ENCODE measurements at regions not wholly inside any gene's neighbourhood (a gene's known extent, or its start where the extent isn't known, plus 50 kb on each side); places are given as distances from the start of the nearest gene placed in this dataset.
"Not testable (repeated sequence)": the region's sequence is repeated elsewhere in the genome, so short reads cannot be mapped to it uniquely, and the experiment has no call there.

GRCh38 chr10:65176994-65177393 lies 1655.8 kb downstream of the REEP3 start:
- Histone ChIP-seq H3K36me3 (ENCODE audit: low read depth) (no peaks in the 10 kb centered on the region), H3K4me3 (no peak overlapping the region), H3K4me1 (ENCODE audit: low read depth) (no peaks in the 10 kb centered on the region), H3K9me3 (peaks cover 7% of the 10 kb centered on the region)
- ATAC-seq (no peak), DNase-seq (no peak)
- TF ChIP-seq CTCF (IDR thresholded peaks at IDR 0.05): no peak
- intact Hi-C loops (cut with DNase I, micrococcal nuclease): no loop called here

GRCh38 chr10:65183236-65183635 lies 1662.0 kb downstream of the REEP3 start:
- DNase-seq: no peak
- H3K36me3 ChIP-seq (ENCODE audit: low read depth): no peaks in the 10 kb centered on the region
- no peak for TF ChIP-seq CTCF (IDR thresholded peaks at IDR 0.05)
- intact Hi-C loops (cut with DNase I, micrococcal nuclease): no loop called here
- H3K9me3 ChIP-seq: peaks cover 7% of the 10 kb centered on the region
- no peak for ATAC-seq
- H3K4me3 ChIP-seq: no peak overlapping the region
- no peaks in the 10 kb centered on the region for H3K4me1 ChIP-seq (ENCODE audit: low read depth)

- ATAC-seq; H3K36me3 ChIP-seq (ENCODE audit: low read depth); H3K9me3 ChIP-seq; H3K4me1 ChIP-seq (ENCODE audit: low read depth); intact Hi-C loops (cut with DNase I, micrococcal nuclease); DNase-seq; H3K4me3 ChIP-seq: not testable (repeated sequence)
Measured at GRCh38 chr10:65186668-65187067, 1665.5 kb downstream of the REEP3 start.

- intact Hi-C loops (cut with DNase I, micrococcal nuclease): no loop called here
- H3K4me1 ChIP-seq (ENCODE audit: low read depth): no peaks in the 10 kb centered on the region
- ATAC-seq: no peak
- no peak for DNase-seq
- no peak overlapping the region for H3K4me3 ChIP-seq
- no peaks in the 10 kb centered on the region for H3K9me3 ChIP-seq
- TF ChIP-seq CTCF (IDR thresholded peaks at IDR 0.05): no peak
- no peaks in the 10 kb centered on the region for H3K36me3 ChIP-seq (ENCODE audit: low read depth)
Measured at GRCh38 chr10:65194126-65194525, 1672.9 kb downstream of the REEP3 start.

- intact Hi-C loops (cut with DNase I, micrococcal nuclease): no loop called here
- DNase-seq (no peak), ATAC-seq (no peak)
- H3K4me3 ChIP-seq: no peak overlapping the region
- no peak for TF ChIP-seq CTCF (IDR thresholded peaks at IDR 0.05)
- H3K4me1 ChIP-seq (ENCODE audit: low read depth): no peaks in the 10 kb centered on the region
- no peaks in the 10 kb centered on the region for H3K36me3 ChIP-seq (ENCODE audit: low read depth)
- H3K9me3 ChIP-seq: no peaks in the 10 kb centered on the region
Measured at GRCh38 chr10:65194555-65194954, 1673.4 kb downstream of the REEP3 start.

GRCh38 chr10:65196111-65196510 lies 1674.9 kb downstream of the REEP3 start:
- Histone ChIP-seq H3K4me1 (ENCODE audit: low read depth) (no peaks in the 10 kb centered on the region), H3K4me3 (no peak overlapping the region), H3K9me3 (no peaks in the 10 kb centered on the region), H3K36me3 (ENCODE audit: low read depth) (no peaks in the 10 kb centered on the region)
- no peak for ATAC-seq
- DNase-seq: no peak
- no peak for TF ChIP-seq CTCF (IDR thresholded peaks at IDR 0.05)
- intact Hi-C loops (cut with DNase I, micrococcal nuclease): no loop called here
